BE2C (cell line): ENCODE measurements at regions not wholly inside any gene's neighbourhood (a gene's known extent, or its start where the extent isn't known, plus 50 kb on each side); places are given as distances from the start of the nearest gene placed in this dataset.

Source experiments
- DNase-seq: peaks from one replicate; pipeline ENCODE4 v3.0.0-alpha.2; 2020
- H3K27me3 ChIP-seq: fragments of 250-450 bp; sonication (Bioruptor Pico); 2 replicates; pipeline ENCODE4 v1.5.1; 2020; ENCODE audit warnings: mild to moderate bottlenecking
- H3K36me3 ChIP-seq: fragments of 250-450 bp; sonication (Bioruptor Pico); 2 replicates; pipeline ENCODE4 v1.5.1; 2020; ENCODE audit warnings: mild to moderate bottlenecking
- H3K4me1 ChIP-seq: fragments of 250-450 bp; sonication (Bioruptor Pico); 2 replicates; pipeline ENCODE4 v1.5.1; 2020
- H3K4me3 ChIP-seq: 2 replicates; pipeline ENCODE4 v1.5.1; 2011; ENCODE audit warnings: low read depth, low read length
- H3K9me3 ChIP-seq: fragments of 250-450 bp; sonication (Bioruptor Pico); 2 replicates; pipeline ENCODE4 v1.5.1; 2020
- CTCF ChIP-seq: IDR thresholded peaks from 2 replicates; pipeline ENCODE4 v1.5.1; 2012; ENCODE audit warnings: mild to moderate bottlenecking, low read depth, low read length

- H3K4me1 ChIP-seq, result no peaks in the 10 kb centered on the region
- no peaks in the 10 kb centered on the region for H3K27me3 ChIP-seq
- H3K4me3 ChIP-seq, result no peak overlapping the region
- no peak for DNase-seq
- no peaks in the 10 kb centered on the region for H3K36me3 ChIP-seq
- TF ChIP-seq CTCF, result no peak
- no peaks in the 10 kb centered on the region for H3K9me3 ChIP-seq
These were observed 180.3 kb upstream of the ATP1B1 start for GRCh38 chr1:168926236-168926635.

- Histone ChIP-seq H3K4me1 (no peaks in the 10 kb centered on the region; the same call in 1 of the 2 replicates), H3K9me3 (no peaks in the 10 kb centered on the region), H3K27me3 (no peaks in the 10 kb centered on the region), H3K4me3 (no peak overlapping the region), H3K36me3 (no peaks in the 10 kb centered on the region)
- no peak for DNase-seq
- TF ChIP-seq CTCF, result no peak
These were observed 174.0 kb upstream of the ATP1B1 start for GRCh38 chr1:168932539-168932938.

- H3K9me3 ChIP-seq, result no peaks in the 10 kb centered on the region
- no peak for TF ChIP-seq CTCF
- H3K36me3 ChIP-seq, result no peaks in the 10 kb centered on the region
- no peaks in the 10 kb centered on the region; the same call in 1 of the 2 replicates for H3K4me1 ChIP-seq
- H3K27me3 ChIP-seq, result no peaks in the 10 kb centered on the region
- DNase-seq, result no peak
- no peak overlapping the region for H3K4me3 ChIP-seq
These were observed 173.2 kb upstream of the ATP1B1 start for GRCh38 chr1:168933141-168933805.

GRCh38 chr1:168939110-168939946 lies 167.2 kb upstream of the ATP1B1 start:
- no peaks in the 10 kb centered on the region for H3K27me3 ChIP-seq
- peak; percentile 30 for DNase-seq
- no peaks in the 10 kb centered on the region for H3K9me3 ChIP-seq
- H3K4me1 ChIP-seq, result no peaks in the 10 kb centered on the region
- H3K36me3 ChIP-seq, result no peaks in the 10 kb centered on the region
- TF ChIP-seq CTCF, result no peak
- no peak overlapping the region for H3K4me3 ChIP-seq

- TF ChIP-seq CTCF, result no peak
- H3K27me3 ChIP-seq, result no peaks in the 10 kb centered on the region
- H3K36me3 ChIP-seq, result no peaks in the 10 kb centered on the region
- no peaks in the 10 kb centered on the region for H3K4me1 ChIP-seq
- no peak for DNase-seq
- H3K4me3 ChIP-seq, result no peak overlapping the region
- H3K9me3 ChIP-seq, result no peaks in the 10 kb centered on the region
These were observed 166.6 kb upstream of the ATP1B1 start for GRCh38 chr1:168939947-168940223.

- no peak overlapping the region for H3K4me3 ChIP-seq
- H3K27me3 ChIP-seq, result no peaks in the 10 kb centered on the region
- no peaks in the 10 kb centered on the region for H3K36me3 ChIP-seq
- H3K9me3 ChIP-seq, result no peaks in the 10 kb centered on the region
- H3K4me1 ChIP-seq, result no peaks in the 10 kb centered on the region
- no peak for DNase-seq
- no peak for TF ChIP-seq CTCF
These were observed 164.8 kb upstream of the ATP1B1 start for GRCh38 chr1:168941640-168942039.
